ENCODE measurements at regions not wholly inside any gene's neighbourhood (a gene's known extent, or its start where the extent isn't known, plus 50 kb on each side); places are given as distances from the start of the nearest gene placed in this dataset.

GRCh38 chr3:7793786-7794185, 707.8 kb upstream of the LMCD1 start:
- Histone ChIP-seq H3K4me3 (ENCODE audit: low read length in 3 of 3) (no peak overlapping the region), H3K36me3 (ENCODE audit: control insufficient read depth in 3 of 3, insufficient read depth in 3 of 3, low read length in 3 of 3) (no peaks in the 10 kb centered on the region), H3K4me1 (ENCODE audit: control insufficient read depth in 3 of 3, insufficient read depth in 3 of 3, low read length in 3 of 3) (no peaks in the 10 kb centered on the region), H3K9ac (ENCODE audit: low read depth in 1 of 3, low read length in 3 of 3) (no peak overlapping the region), H3K9me3 (ENCODE audit: control insufficient read depth in 3 of 3, low read length in 3 of 3) (no peaks in the 10 kb centered on the region), H3K27me3 (ENCODE audit: control insufficient read depth in 3 of 3, insufficient read depth in 3 of 3, low read length in 3 of 3) (no peaks in the 10 kb centered on the region), H3K27ac (ENCODE audit: low read depth, low read length) (no peak overlapping the region)

- Histone ChIP-seq H3K4me1 (ENCODE audit: control insufficient read depth in 3 of 3, insufficient read depth in 3 of 3, low read length in 3 of 3) (no peaks in the 10 kb centered on the region), H3K27ac (ENCODE audit: low read depth, low read length) (no peak overlapping the region), H3K9ac (ENCODE audit: low read depth in 1 of 3, low read length in 3 of 3) (no peak overlapping the region), H3K9me3 (ENCODE audit: control insufficient read depth in 3 of 3, low read length in 3 of 3) (no peaks in the 10 kb centered on the region), H3K36me3 (ENCODE audit: control insufficient read depth in 3 of 3, insufficient read depth in 3 of 3, low read length in 3 of 3) (no peaks in the 10 kb centered on the region), H3K4me3 (ENCODE audit: low read length in 3 of 3) (no peak overlapping the region), H3K27me3 (ENCODE audit: control insufficient read depth in 3 of 3, insufficient read depth in 3 of 3, low read length in 3 of 3) (peaks cover 0 to 2% (median 0%) of the 10 kb centered on the region in 3 donors)
Observed at GRCh38 chr3:7798276-7798675, 703.3 kb upstream of the LMCD1 start.

- no peaks in the 10 kb centered on the region for H3K9me3 ChIP-seq (ENCODE audit: control insufficient read depth in 3 of 3, low read length in 3 of 3)
- H3K27me3 ChIP-seq (ENCODE audit: control insufficient read depth in 3 of 3, insufficient read depth in 3 of 3, low read length in 3 of 3): peaks cover 0 to 2% (median 0%) of the 10 kb centered on the region in 3 donors
- H3K27ac ChIP-seq (ENCODE audit: low read depth, low read length): no peak overlapping the region
- H3K4me3 ChIP-seq (ENCODE audit: low read length in 3 of 3): no peak overlapping the region
- no peaks in the 10 kb centered on the region for H3K4me1 ChIP-seq (ENCODE audit: control insufficient read depth in 3 of 3, insufficient read depth in 3 of 3, low read length in 3 of 3)
- H3K9ac ChIP-seq (ENCODE audit: low read depth in 1 of 3, low read length in 3 of 3): no peak overlapping the region
- no peaks in the 10 kb centered on the region for H3K36me3 ChIP-seq (ENCODE audit: control insufficient read depth in 3 of 3, insufficient read depth in 3 of 3, low read length in 3 of 3)
Observed at GRCh38 chr3:7800006-7800780, 701.4 kb upstream of the LMCD1 start.

GRCh38 chr3:7812490-7812889, 689.1 kb upstream of the LMCD1 start:
- H3K9ac ChIP-seq (ENCODE audit: low read depth in 1 of 3, low read length in 3 of 3): no peak overlapping the region
- H3K4me3 ChIP-seq (ENCODE audit: low read length in 3 of 3): no peak overlapping the region
- H3K27ac ChIP-seq (ENCODE audit: low read depth, low read length): no peak overlapping the region
- H3K4me1 ChIP-seq (ENCODE audit: control insufficient read depth in 3 of 3, insufficient read depth in 3 of 3, low read length in 3 of 3): no peaks in the 10 kb centered on the region
- H3K9me3 ChIP-seq (ENCODE audit: control insufficient read depth in 3 of 3, low read length in 3 of 3): no peaks in the 10 kb centered on the region
- no peaks in the 10 kb centered on the region for H3K27me3 ChIP-seq (ENCODE audit: control insufficient read depth in 3 of 3, insufficient read depth in 3 of 3, low read length in 3 of 3)
- H3K36me3 ChIP-seq (ENCODE audit: control insufficient read depth in 3 of 3, insufficient read depth in 3 of 3, low read length in 3 of 3): no peaks in the 10 kb centered on the region

- no peak overlapping the region for H3K4me3 ChIP-seq (ENCODE audit: low read length in 3 of 3)
- H3K4me1 ChIP-seq (ENCODE audit: control insufficient read depth in 3 of 3, insufficient read depth in 3 of 3, low read length in 3 of 3): no peaks in the 10 kb centered on the region
- H3K27me3 ChIP-seq (ENCODE audit: control insufficient read depth in 3 of 3, insufficient read depth in 3 of 3, low read length in 3 of 3): no peaks in the 10 kb centered on the region
- H3K27ac ChIP-seq (ENCODE audit: low read depth, low read length): no peak overlapping the region
- H3K9me3 ChIP-seq (ENCODE audit: control insufficient read depth in 3 of 3, low read length in 3 of 3): no peaks in the 10 kb centered on the region
- H3K9ac ChIP-seq (ENCODE audit: low read depth in 1 of 3, low read length in 3 of 3): no peak overlapping the region
- H3K36me3 ChIP-seq (ENCODE audit: control insufficient read depth in 3 of 3, insufficient read depth in 3 of 3, low read length in 3 of 3): no peaks in the 10 kb centered on the region
Observed at GRCh38 chr3:7813365-7813764, 688.3 kb upstream of the LMCD1 start.

GRCh38 chr3:7817239-7817638, 684.4 kb upstream of the LMCD1 start:
- no peak overlapping the region for H3K9ac ChIP-seq (ENCODE audit: low read depth in 1 of 3, low read length in 3 of 3)
- no peak overlapping the region for H3K4me3 ChIP-seq (ENCODE audit: low read length in 3 of 3)
- H3K36me3 ChIP-seq (ENCODE audit: control insufficient read depth in 3 of 3, insufficient read depth in 3 of 3, low read length in 3 of 3): no peaks in the 10 kb centered on the region
- no peaks in the 10 kb centered on the region for H3K4me1 ChIP-seq (ENCODE audit: control insufficient read depth in 3 of 3, insufficient read depth in 3 of 3, low read length in 3 of 3)
- no peaks in the 10 kb centered on the region for H3K27me3 ChIP-seq (ENCODE audit: control insufficient read depth in 3 of 3, insufficient read depth in 3 of 3, low read length in 3 of 3)
- peaks cover 0 to 4% (median 0%) of the 10 kb centered on the region in 3 donors for H3K9me3 ChIP-seq (ENCODE audit: control insufficient read depth in 3 of 3, low read length in 3 of 3)
- no peak overlapping the region for H3K27ac ChIP-seq (ENCODE audit: low read depth, low read length)

- peaks cover 8 to 13% (median 9%) of the 10 kb centered on the region in 3 donors for H3K9me3 ChIP-seq (ENCODE audit: control insufficient read depth in 3 of 3, low read length in 3 of 3)
- H3K36me3 ChIP-seq (ENCODE audit: control insufficient read depth in 3 of 3, insufficient read depth in 3 of 3, low read length in 3 of 3): no peaks in the 10 kb centered on the region
- H3K27ac ChIP-seq (ENCODE audit: low read depth, low read length): no peak overlapping the region
- H3K4me3 ChIP-seq (ENCODE audit: low read length in 3 of 3): no peak overlapping the region
- H3K4me1 ChIP-seq (ENCODE audit: control insufficient read depth in 3 of 3, insufficient read depth in 3 of 3, low read length in 3 of 3): no peaks in the 10 kb centered on the region
- no peak overlapping the region for H3K9ac ChIP-seq (ENCODE audit: low read depth in 1 of 3, low read length in 3 of 3)
- H3K27me3 ChIP-seq (ENCODE audit: control insufficient read depth in 3 of 3, insufficient read depth in 3 of 3, low read length in 3 of 3): no peaks in the 10 kb centered on the region
Observed at GRCh38 chr3:7820969-7821368, 680.7 kb upstream of the LMCD1 start.

GRCh38 chr3:7821858-7822257, 679.8 kb upstream of the LMCD1 start:
- H3K27ac ChIP-seq (ENCODE audit: low read depth, low read length): no peak overlapping the region
- no peaks in the 10 kb centered on the region for H3K4me1 ChIP-seq (ENCODE audit: control insufficient read depth in 3 of 3, insufficient read depth in 3 of 3, low read length in 3 of 3)
- H3K36me3 ChIP-seq (ENCODE audit: control insufficient read depth in 3 of 3, insufficient read depth in 3 of 3, low read length in 3 of 3): no peaks in the 10 kb centered on the region
- no peaks in the 10 kb centered on the region for H3K27me3 ChIP-seq (ENCODE audit: control insufficient read depth in 3 of 3, insufficient read depth in 3 of 3, low read length in 3 of 3)
- no peak overlapping the region for H3K4me3 ChIP-seq (ENCODE audit: low read length in 3 of 3)
- H3K9me3 ChIP-seq (ENCODE audit: control insufficient read depth in 3 of 3, low read length in 3 of 3): peaks cover 8 to 13% (median 9%) of the 10 kb centered on the region in 3 donors
- no peak overlapping the region for H3K9ac ChIP-seq (ENCODE audit: low read depth in 1 of 3, low read length in 3 of 3)

GRCh38 chr3:7841451-7841850, 660.2 kb upstream of the LMCD1 start:
- Histone ChIP-seq H3K4me1 (ENCODE audit: control insufficient read depth in 3 of 3, insufficient read depth in 3 of 3, low read length in 3 of 3) (no peaks in the 10 kb centered on the region), H3K9ac (ENCODE audit: low read depth in 1 of 3, low read length in 3 of 3) (no peak overlapping the region), H3K36me3 (ENCODE audit: control insufficient read depth in 3 of 3, insufficient read depth in 3 of 3, low read length in 3 of 3) (no peaks in the 10 kb centered on the region), H3K4me3 (ENCODE audit: low read length in 3 of 3) (no peak overlapping the region), H3K27me3 (ENCODE audit: control insufficient read depth in 3 of 3, insufficient read depth in 3 of 3, low read length in 3 of 3) (no peaks in the 10 kb centered on the region), H3K9me3 (ENCODE audit: control insufficient read depth in 3 of 3, low read length in 3 of 3) (no peaks in the 10 kb centered on the region), H3K27ac (ENCODE audit: low read depth, low read length) (no peak overlapping the region)

- Histone ChIP-seq H3K4me1 (ENCODE audit: control insufficient read depth in 3 of 3, insufficient read depth in 3 of 3, low read length in 3 of 3) (no peaks in the 10 kb centered on the region), H3K27ac (ENCODE audit: low read depth, low read length) (no peak overlapping the region), H3K27me3 (ENCODE audit: control insufficient read depth in 3 of 3, insufficient read depth in 3 of 3, low read length in 3 of 3) (no peaks in the 10 kb centered on the region), H3K4me3 (ENCODE audit: low read length in 3 of 3) (no peak overlapping the region), H3K9ac (ENCODE audit: low read depth in 1 of 3, low read length in 3 of 3) (no peak overlapping the region), H3K9me3 (ENCODE audit: control insufficient read depth in 3 of 3, low read length in 3 of 3) (no peaks in the 10 kb centered on the region), H3K36me3 (ENCODE audit: control insufficient read depth in 3 of 3, insufficient read depth in 3 of 3, low read length in 3 of 3) (no peaks in the 10 kb centered on the region)
Observed at GRCh38 chr3:7843441-7843840, 658.2 kb upstream of the LMCD1 start.
